B cell (primary cell): ENCODE measurements at regions not wholly inside any gene's neighbourhood (a gene's known extent, or its start where the extent isn't known, plus 50 kb on each side); places are given as distances from the start of the nearest gene placed in this dataset.

Source experiments
- ATAC-seq: fragments of 200-7000 bp; cut with Tn5 transposase; one replicate; pipeline ENCODE4 v1.10.0; 2021; ENCODE audit warnings: low read depth, mild to moderate bottlenecking, moderate number of reproducible peaks, moderate library complexity
- CTCF ChIA-PET: fragments of 350-600 bp; sonication (Branson Sonifier 250); formaldehyde crosslinking; loops from one replicate; lab custom pipeline; 2021; ENCODE audit warnings: antibody characterized with exemption, inconsistent platforms; lab: Charles Lee
- POLR2A ChIA-PET: fragments of 350-600 bp; sonication (Branson Sonifier 250); formaldehyde crosslinking; loops from one replicate; lab custom pipeline; 2021; ENCODE audit warnings: antibody characterized with exemption; lab: Charles Lee
- DNase-seq: peaks from one replicate; pipeline ENCODE4 v3.0.0; 2013
- H2AFZ ChIP-seq: 2 replicates; pipeline ENCODE4 v1.6.1; 2012; ENCODE audit warnings: mild to moderate bottlenecking, low read depth, low read length; ENCODE audit not compliant: insufficient read depth, poor library complexity, severe bottlenecking
- H3K27ac ChIP-seq, 2 donors: 1 replicate in 1 of 2; 2 replicates in 1 of 2; pipeline ENCODE4 v1.5.1; 2012 to 2013; ENCODE audit warnings: low read length in 2 of 2, mild to moderate bottlenecking in 2 of 2, moderate library complexity in 1 of 2
- H3K27me3 ChIP-seq, 4 experiments: fragments of 200-600 bp in 1 of 4; sonication (generic) in 1 of 4; replicated peaks in 1 of 4; 1 replicate in 2 of 4; 2 replicates in 2 of 4; pipeline versions ENCODE4 v1.6.1 to v1.7.0; 2013 to 2016; ENCODE audit warnings: low read length in 3 of 4, mild to moderate bottlenecking in 2 of 4, mixed read lengths in 1 of 4, moderate library complexity in 1 of 4; ENCODE audit not compliant: insufficient read depth in 4 of 4, control insufficient read depth in 3 of 4; ENCODE audit errors: control extremely low read depth in 1 of 4
- H3K36me3 ChIP-seq, 2 experiments: replicated peaks in 1 of 2; 1 replicate in 1 of 2; 2 replicates in 1 of 2; pipeline versions ENCODE4 v1.6.1 to v1.7.1; 2013; ENCODE audit warnings: low read length in 1 of 2; ENCODE audit not compliant: insufficient read depth in 2 of 2, control insufficient read depth in 1 of 2; ENCODE audit errors: control extremely low read depth in 1 of 2, extremely low read depth in 1 of 2
- H3K4me1 ChIP-seq, 2 donors: fragments of 200-600 bp in 1 of 2; sonication (generic) in 1 of 2; 1 replicate in 1 of 2; 2 replicates in 1 of 2; pipeline versions ENCODE4 v1.5.1 to v1.6.1; 2013 to 2017; ENCODE audit warnings: low read length in 2 of 2; ENCODE audit not compliant: control insufficient read depth in 2 of 2, insufficient read depth in 2 of 2
- H3K4me2 ChIP-seq: replicated peaks from 2 replicates; pipeline ENCODE3; 2012; ENCODE audit warnings: mild to moderate bottlenecking, low read depth, low read length; ENCODE audit not compliant: poor library complexity, severe bottlenecking
- H3K4me3 ChIP-seq, 5 experiments: fragments of 200-600 bp in 1 of 5; sonication (generic) in 1 of 5; 1 replicate in 3 of 5; 2 replicates in 2 of 5; pipeline versions ENCODE4 v1.5.1 to v1.7.0; 2011 to 2016; ENCODE audit warnings: low read length in 4 of 5, mild to moderate bottlenecking in 4 of 5, low read depth in 2 of 5, control low read depth in 1 of 5, moderate library complexity in 1 of 5; ENCODE audit not compliant: insufficient read depth in 1 of 5; ENCODE audit errors: control extremely low read depth in 1 of 5, extremely low read depth in 1 of 5
- H3K79me2 ChIP-seq: fragments of 200-600 bp; sonication (generic); one replicate; pipeline ENCODE4 v1.6.0; 2016; ENCODE audit warnings: low read length; ENCODE audit not compliant: control insufficient read depth, insufficient read depth
- H3K9ac ChIP-seq: fragments of 200-600 bp; sonication (generic); 2 replicates; pipeline ENCODE4 v1.6.1; 2017; ENCODE audit warnings: mild to moderate bottlenecking, low read length, moderate library complexity
- H3K9me3 ChIP-seq, 3 donors: one replicate each; pipeline versions ENCODE4 v1.6.1 to v1.7.1; 2013; ENCODE audit warnings: low read length in 2 of 3; ENCODE audit not compliant: control insufficient read depth in 2 of 3, insufficient read depth in 1 of 3; ENCODE audit errors: control extremely low read depth in 1 of 3
- H4K20me1 ChIP-seq: 2 replicates; pipeline ENCODE4 v1.6.0; 2012; ENCODE audit warnings: mild to moderate bottlenecking, low read length; ENCODE audit not compliant: insufficient read depth, control insufficient read depth, poor library complexity, severe bottlenecking
- H3K27ac Mint-ChIP-seq: one replicate; pipeline ENCODE4 v1.8.0; 2021; ENCODE audit warnings: mixed read lengths
- H3K27me3 Mint-ChIP-seq: one replicate; pipeline ENCODE4 v1.8.0; 2021; ENCODE audit warnings: mixed read lengths
- H3K4me1 Mint-ChIP-seq: one replicate; pipeline ENCODE4 v1.8.0; 2021; ENCODE audit warnings: mixed read lengths
- H3K4me3 Mint-ChIP-seq: one replicate; pipeline ENCODE4 v1.8.0; 2021; ENCODE audit warnings: mixed read lengths
- H3K9me3 Mint-ChIP-seq: one replicate; pipeline ENCODE4 v1.8.0; 2022; ENCODE audit warnings: mixed read lengths; ENCODE audit not compliant: insufficient read depth
- EZH2 ChIP-seq: IDR thresholded peaks from 2 replicates; pipeline ENCODE4 v1.6.1; 2012; ENCODE audit warnings: borderline replicate concordance, low read depth, mild to moderate bottlenecking, moderate library complexity, low read length; ENCODE audit not compliant: insufficient read depth, poor library complexity, severe bottlenecking
- WGBS: methylation state at CpG from one replicate; pipeline ENCODE4 v1.1.5; 2013; ENCODE audit warnings: missing lambda C conversion rate; ENCODE audit not compliant: insufficient coverage; 5-methylcytosine and 5-hydroxymethylcytosine counted together
- intact Hi-C: fragments of 100-400 bp; cut with micrococcal nuclease; formaldehyde crosslinking; loops from one replicate; pipeline ENCODE4 v1.10.0; 2022
- TF ChIP-seq, protein P1 (sequence below): fragments of 200-600 bp; IDR thresholded peaks from one replicate; pipeline ENCODE4 v1.8.0; 2022; ENCODE audit warnings: antibody characterized with exemption, mild to moderate bottlenecking

DNA sequence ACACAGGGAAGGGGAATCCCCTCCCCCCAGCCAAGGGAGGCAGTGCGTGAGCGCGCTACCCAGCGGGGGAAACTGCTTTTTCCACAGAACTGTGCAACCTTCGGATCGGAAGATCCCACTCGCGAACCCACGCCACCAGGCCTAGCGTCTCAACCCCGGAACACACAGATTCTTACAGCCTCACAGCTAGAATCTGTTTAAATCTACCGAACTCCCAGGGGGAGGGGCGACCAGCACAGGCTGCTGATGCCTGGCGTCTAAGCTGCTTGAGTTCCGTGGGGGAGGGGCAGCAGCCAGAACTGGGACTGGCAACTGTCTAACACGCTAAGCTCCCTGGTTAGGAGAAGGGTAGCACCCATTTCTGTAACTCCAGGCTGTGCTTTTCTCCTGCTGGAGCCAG lies 217.3 kb upstream of the TENT5A start:
- Histone ChIP-seq H3K79me2 (no peaks in the 10 kb centered on the region), H3K9me3 (peaks cover 0 to 6% (median 0%) of the 10 kb centered on the region in 3 donors), H3K4me3 (no peak overlapping the region), H4K20me1 (no peaks in the 10 kb centered on the region), H2AFZ (no peak overlapping the region), H3K27me3 (peaks cover 0 to 3% (median 0%) of the 10 kb centered on the region in 4 experiments), H3K4me1 (no peaks in the 10 kb centered on the region), H3K4me2 (no peak overlapping the region), H3K9ac (no peak overlapping the region), H3K36me3 (no peaks in the 10 kb centered on the region), H3K27ac (no peak overlapping the region)
- Mint-ChIP-seq H3K4me1 (no peaks in the 10 kb centered on the region), H3K27ac (no peak overlapping the region), H3K4me3 (no peak overlapping the region), H3K27me3 (peaks cover 5% of the 10 kb centered on the region), H3K9me3 (no peaks in the 10 kb centered on the region)
- CTCF ChIA-PET: no interaction called here
- WGBS: 96% methylated on average over 14 of the region's 16 CpGs
- DNase-seq (no peak), ATAC-seq (no peak)
- intact Hi-C loops: no loop called here
- TF ChIP-seq, protein P1, sequence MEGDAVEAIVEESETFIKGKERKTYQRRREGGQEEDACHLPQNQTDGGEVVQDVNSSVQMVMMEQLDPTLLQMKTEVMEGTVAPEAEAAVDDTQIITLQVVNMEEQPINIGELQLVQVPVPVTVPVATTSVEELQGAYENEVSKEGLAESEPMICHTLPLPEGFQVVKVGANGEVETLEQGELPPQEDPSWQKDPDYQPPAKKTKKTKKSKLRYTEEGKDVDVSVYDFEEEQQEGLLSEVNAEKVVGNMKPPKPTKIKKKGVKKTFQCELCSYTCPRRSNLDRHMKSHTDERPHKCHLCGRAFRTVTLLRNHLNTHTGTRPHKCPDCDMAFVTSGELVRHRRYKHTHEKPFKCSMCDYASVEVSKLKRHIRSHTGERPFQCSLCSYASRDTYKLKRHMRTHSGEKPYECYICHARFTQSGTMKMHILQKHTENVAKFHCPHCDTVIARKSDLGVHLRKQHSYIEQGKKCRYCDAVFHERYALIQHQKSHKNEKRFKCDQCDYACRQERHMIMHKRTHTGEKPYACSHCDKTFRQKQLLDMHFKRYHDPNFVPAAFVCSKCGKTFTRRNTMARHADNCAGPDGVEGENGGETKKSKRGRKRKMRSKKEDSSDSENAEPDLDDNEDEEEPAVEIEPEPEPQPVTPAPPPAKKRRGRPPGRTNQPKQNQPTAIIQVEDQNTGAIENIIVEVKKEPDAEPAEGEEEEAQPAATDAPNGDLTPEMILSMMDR: no peak
- TF ChIP-seq EZH2: no peak
- POLR2A ChIA-PET: no interaction called here

DNA sequence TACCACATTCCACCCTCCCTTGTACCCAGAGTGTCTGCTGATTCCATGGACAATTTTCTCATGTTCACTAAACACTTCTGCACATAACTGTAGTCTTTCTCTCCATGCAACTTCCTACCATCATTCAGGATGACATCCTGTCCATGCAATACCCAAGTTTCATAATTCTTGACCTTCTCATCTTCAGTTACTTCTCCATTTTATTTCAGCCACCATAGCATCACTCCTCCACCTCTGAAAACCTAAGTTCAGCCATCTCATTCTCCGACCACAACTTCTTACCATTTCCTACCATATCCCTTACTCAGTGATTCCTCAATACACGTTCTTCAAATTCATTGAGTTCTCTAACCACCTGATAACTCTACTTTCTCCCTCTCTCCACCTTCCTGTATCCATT lies 216.5 kb upstream of the TENT5A start:
- Histone ChIP-seq H3K4me1 (no peaks in the 10 kb centered on the region), H3K9me3 (peaks cover 0 to 6% (median 0%) of the 10 kb centered on the region in 3 donors), H3K36me3 (no peaks in the 10 kb centered on the region), H4K20me1 (no peaks in the 10 kb centered on the region), H2AFZ (no peak overlapping the region), H3K4me2 (no peak overlapping the region), H3K79me2 (no peaks in the 10 kb centered on the region), H3K9ac (no peak overlapping the region), H3K27me3 (peaks cover 0 to 3% (median 0%) of the 10 kb centered on the region in 4 experiments), H3K4me3 (no peak overlapping the region), H3K27ac (no peak overlapping the region)
- ChIA-PET CTCF (no interaction called here), POLR2A (no interaction called here)
- Mint-ChIP-seq H3K4me1 (no peaks in the 10 kb centered on the region), H3K4me3 (no peak overlapping the region), H3K27ac (no peak overlapping the region), H3K27me3 (peaks cover 5% of the 10 kb centered on the region), H3K9me3 (no peaks in the 10 kb centered on the region)
- intact Hi-C loops: no loop called here
- DNase-seq (no peak), ATAC-seq (no peak)
- WGBS: 84% methylated on average over 2 of the region's 2 CpGs
- no peak for TF ChIP-seq EZH2
- TF ChIP-seq, protein P1: no peak
